NB4 (cell line): ENCODE measurements at regions not wholly inside any gene's neighbourhood (a gene's known extent, or its start where the extent isn't known, plus 50 kb on each side); places are given as distances from the start of the nearest gene placed in this dataset.
"Not testable (repeated sequence)": the region's sequence is repeated elsewhere in the genome, so short reads cannot be mapped to it uniquely, and the experiment has no call there.

ENCODE experiments used
- DNase-seq: peaks from one replicate; pipeline ENCODE4 v3.0.0; 2010; ENCODE audit warnings: low read depth
- H3K4me3 ChIP-seq: one replicate; pipeline ENCODE4 v1.5.1; 2011; ENCODE audit warnings: mild to moderate bottlenecking, low read depth, low read length, moderate library complexity
- MYC ChIP-seq: IDR thresholded peaks from 2 replicates; pipeline ENCODE4 v1.6.1; 2011; ENCODE audit warnings: low read depth, low read length
- POLR2A ChIP-seq: IDR thresholded peaks from 2 replicates; pipeline ENCODE4 v1.6.1; 2011; ENCODE audit warnings: mild to moderate bottlenecking; ENCODE audit not compliant: insufficient read length; ENCODE audit errors: extremely low read depth
- TF ChIP-seq, protein P1 (sequence below): IDR thresholded peaks from one replicate; pipeline ENCODE4 v1.5.1; 2012; ENCODE audit warnings: low read depth, low read length
- TF ChIP-seq, protein P2 (sequence below): IDR thresholded peaks from 2 replicates; pipeline ENCODE4 v1.6.1; 2011; ENCODE audit warnings: low read depth, low read length

DNA sequence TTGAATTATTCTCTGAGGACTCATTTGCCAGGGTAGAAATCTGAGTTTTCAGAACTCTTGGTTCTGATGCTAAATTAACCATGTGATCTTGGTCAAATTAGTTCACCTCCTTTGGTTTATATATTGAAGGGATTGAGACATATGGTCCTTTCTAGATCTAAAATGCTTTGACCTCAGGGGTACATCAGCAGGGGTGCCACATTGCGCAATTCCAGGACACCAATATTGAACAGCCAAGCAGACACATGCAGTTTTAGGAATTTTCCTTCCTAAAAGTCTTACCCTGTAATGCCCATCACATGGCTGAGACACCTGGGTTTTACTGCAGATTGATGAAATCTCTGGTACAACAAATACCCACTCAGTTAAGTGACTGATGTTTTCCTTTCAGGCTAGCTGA lies 254.4 kb upstream of the NCAM1 start:
- DNase-seq, result no peak
- no peak overlapping the region for H3K4me3 ChIP-seq
- no peak for TF ChIP-seq MYC
- TF ChIP-seq, protein P1, sequence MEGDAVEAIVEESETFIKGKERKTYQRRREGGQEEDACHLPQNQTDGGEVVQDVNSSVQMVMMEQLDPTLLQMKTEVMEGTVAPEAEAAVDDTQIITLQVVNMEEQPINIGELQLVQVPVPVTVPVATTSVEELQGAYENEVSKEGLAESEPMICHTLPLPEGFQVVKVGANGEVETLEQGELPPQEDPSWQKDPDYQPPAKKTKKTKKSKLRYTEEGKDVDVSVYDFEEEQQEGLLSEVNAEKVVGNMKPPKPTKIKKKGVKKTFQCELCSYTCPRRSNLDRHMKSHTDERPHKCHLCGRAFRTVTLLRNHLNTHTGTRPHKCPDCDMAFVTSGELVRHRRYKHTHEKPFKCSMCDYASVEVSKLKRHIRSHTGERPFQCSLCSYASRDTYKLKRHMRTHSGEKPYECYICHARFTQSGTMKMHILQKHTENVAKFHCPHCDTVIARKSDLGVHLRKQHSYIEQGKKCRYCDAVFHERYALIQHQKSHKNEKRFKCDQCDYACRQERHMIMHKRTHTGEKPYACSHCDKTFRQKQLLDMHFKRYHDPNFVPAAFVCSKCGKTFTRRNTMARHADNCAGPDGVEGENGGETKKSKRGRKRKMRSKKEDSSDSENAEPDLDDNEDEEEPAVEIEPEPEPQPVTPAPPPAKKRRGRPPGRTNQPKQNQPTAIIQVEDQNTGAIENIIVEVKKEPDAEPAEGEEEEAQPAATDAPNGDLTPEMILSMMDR, result no peak
- TF ChIP-seq POLR2A, result no peak
- TF ChIP-seq, protein P2, sequence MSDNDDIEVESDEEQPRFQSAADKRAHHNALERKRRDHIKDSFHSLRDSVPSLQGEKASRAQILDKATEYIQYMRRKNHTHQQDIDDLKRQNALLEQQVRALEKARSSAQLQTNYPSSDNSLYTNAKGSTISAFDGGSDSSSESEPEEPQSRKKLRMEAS, result no peak

DNA sequence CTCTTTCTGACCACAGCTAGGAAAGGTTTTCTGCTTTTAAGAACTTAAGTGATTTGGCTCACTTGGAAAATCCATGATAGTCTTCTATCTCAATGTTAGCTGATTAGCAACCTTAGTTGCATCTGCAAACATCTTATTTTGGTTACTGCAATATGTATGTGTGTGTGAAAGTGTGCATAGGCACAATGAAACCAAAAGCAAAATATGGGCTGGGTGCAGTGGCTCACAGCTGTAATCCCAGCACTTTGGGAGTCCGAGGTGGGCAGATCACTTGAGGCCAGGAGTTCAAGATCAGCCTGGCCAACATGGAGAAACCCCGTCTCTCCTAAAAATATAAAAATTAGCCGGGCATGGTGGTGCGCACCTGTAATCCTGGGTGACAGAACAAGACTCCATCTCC lies 246.9 kb upstream of the NCAM1 start:
- not testable (repeated sequence) for DNase-seq, H3K4me3 ChIP-seq

DNA sequence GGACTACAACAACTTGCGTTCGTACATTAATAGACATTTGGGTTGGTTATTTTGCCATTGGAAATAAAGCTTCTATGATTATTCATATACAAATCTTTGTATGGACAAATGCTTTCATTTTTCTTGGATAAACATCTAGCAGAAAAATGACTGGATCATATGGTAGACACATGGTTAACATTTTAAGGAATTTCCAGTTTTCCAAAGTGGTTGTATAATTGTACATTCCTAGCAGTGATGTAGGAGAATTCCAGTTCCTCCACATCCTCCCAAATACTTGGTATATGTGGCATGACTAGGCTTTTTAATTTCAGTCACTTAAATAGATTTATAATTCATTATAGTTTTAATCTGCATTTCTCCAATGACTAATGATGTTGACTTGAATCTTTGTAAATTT lies 246.2 kb upstream of the NCAM1 start:
- no peak overlapping the region for H3K4me3 ChIP-seq
- TF ChIP-seq POLR2A (no peak), MYC (no peak)
- TF ChIP-seq, protein P2, result no peak
- TF ChIP-seq, protein P1, result no peak
- no peak for DNase-seq

DNA sequence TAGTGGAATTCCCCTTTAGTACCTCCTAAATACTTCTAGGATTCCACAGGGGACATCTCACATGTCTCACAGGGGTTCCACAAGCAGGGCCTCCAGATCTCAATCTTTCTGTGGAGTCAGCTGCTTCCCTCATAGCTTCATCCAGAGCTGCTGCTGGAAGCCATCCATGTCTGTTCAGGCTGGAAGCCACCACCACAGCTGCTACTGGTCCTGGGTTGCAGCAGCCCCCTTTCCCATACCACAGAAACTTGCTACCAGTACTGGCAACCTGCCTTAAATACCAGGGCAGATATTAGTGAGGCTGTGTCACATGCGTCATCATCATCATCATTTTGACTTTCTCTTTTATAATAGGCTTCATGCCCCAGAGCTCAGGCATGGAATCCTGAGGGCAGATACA lies 242.7 kb upstream of the NCAM1 start:
- H3K4me3 ChIP-seq, result no peak overlapping the region
- DNase-seq, result no peak
- TF ChIP-seq POLR2A, result no peak
- TF ChIP-seq, protein P1, result no peak
- TF ChIP-seq MYC, result no peak
- TF ChIP-seq, protein P2, result no peak

DNA sequence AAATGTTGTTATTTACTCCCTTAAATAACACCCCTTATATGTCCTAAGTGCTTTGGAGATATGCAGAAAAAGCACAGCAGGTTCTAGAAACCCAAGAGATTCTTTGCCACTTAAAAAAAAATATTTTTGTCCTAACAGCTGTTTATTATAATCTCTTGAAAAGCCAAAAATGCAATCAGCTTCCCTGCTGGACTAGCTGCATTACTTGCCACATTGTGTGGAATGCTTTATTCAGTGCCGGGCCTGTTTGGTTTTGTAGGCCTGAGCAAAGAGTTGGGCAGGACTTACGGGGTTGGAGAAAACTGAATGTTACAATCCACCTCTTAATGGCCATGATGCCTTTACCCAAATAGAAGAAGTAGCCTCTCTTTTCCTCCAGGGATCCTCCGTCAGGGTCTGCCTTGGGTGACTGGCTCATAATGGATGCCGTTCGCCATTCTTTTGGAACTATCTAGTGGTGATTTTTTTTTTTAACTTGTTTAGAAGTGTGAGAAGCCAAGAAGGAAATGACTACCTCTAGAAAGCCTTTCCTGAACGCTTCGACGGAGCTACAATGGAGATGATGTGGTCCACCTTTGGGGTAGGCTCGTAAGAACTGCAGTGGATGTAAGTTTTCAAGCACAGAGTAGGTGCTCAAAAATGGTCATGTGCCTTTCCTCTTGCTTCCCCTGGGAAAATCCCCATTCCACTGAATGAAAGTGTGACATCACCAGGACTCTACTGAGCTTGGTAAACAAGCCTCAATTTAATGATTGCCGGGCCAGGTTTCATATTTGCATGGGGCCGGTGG lies 241.3 kb upstream of the NCAM1 start:
- TF ChIP-seq MYC, result no peak
- TF ChIP-seq, protein P1, result no peak
- TF ChIP-seq, protein P2, result no peak
- no peak for TF ChIP-seq POLR2A
- no peak for DNase-seq
- H3K4me3 ChIP-seq, result no peak overlapping the region

DNA sequence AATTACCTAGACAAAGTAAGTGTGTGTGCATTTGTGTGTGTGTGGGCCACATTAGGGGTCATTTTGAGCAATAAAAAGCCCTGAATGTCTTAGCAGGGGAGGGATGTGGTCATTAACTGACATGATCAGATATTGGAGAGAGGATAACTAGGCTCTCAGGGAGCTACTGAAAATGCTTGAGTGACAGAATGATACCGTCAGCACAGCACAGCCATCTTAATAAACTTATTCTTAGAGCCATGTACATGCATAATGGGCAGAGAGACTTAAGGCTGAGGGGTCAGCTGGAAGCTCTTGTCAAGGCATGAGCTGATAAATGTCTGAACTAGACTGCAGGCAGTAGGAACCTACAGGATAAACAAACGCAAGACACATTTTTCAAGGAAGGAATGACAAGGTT lies 239.1 kb upstream of the NCAM1 start:
- H3K4me3 ChIP-seq, result no peak overlapping the region
- TF ChIP-seq, protein P1, result no peak
- TF ChIP-seq, protein P2, result no peak
- TF ChIP-seq MYC, result no peak
- TF ChIP-seq POLR2A, result no peak
- DNase-seq, result no peak
